Amygdala (tissue), 56 donors: ENCODE measurements at regions not wholly inside any gene's neighbourhood (a gene's known extent, or its start where the extent isn't known, plus 50 kb on each side); places are given as distances from the start of the nearest gene placed in this dataset.

ENCODE experiments used
- DNase-seq, 56 donors: peaks; one replicate each; lab custom pipeline; 2025; lab: John Stamatoyannopoulos, UW

- no peak for DNase-seq
Measured at GRCh38 chr22:34038801-34039555, 118.7 kb upstream of the LARGE1 start.

- DNase-seq, result no peak
Measured at GRCh38 chr22:34045311-34045710, 125.0 kb upstream of the LARGE1 start.

GRCh38 chr22:34055525-34056200 lies 135.4 kb upstream of the LARGE1 start:
- DNase-seq, result peak in 2 of 56 donors; percentile 2

GRCh38 chr22:34057726-34058125 lies 137.4 kb upstream of the LARGE1 start:
- DNase-seq, result no peak

- DNase-seq, result no peak
Measured at GRCh38 chr22:34064696-34065095, 144.4 kb upstream of the LARGE1 start.

- DNase-seq, result peak in 26 of 56 donors; percentile 2 to 56 (median 22)
Measured at GRCh38 chr22:34067031-34067430, 146.8 kb upstream of the LARGE1 start.

- DNase-seq, result no peak
Measured at GRCh38 chr22:34068001-34068400, 147.7 kb upstream of the LARGE1 start.

GRCh38 chr22:34070051-34070450 lies 149.8 kb upstream of the LARGE1 start:
- peak in 13 of 56 donors; percentile 0 to 30 (median 16) for DNase-seq

- DNase-seq, result no peak
Measured at GRCh38 chr22:34070531-34070930, 150.3 kb upstream of the LARGE1 start.

GRCh38 chr22:34072585-34072984 lies 152.3 kb upstream of the LARGE1 start:
- peak in 14 of 56 donors; percentile 2 to 46 (median 14) for DNase-seq

GRCh38 chr22:34080433-34080832 lies 160.2 kb upstream of the LARGE1 start:
- no peak for DNase-seq

- no peak for DNase-seq
Measured at GRCh38 chr22:34096770-34097169, 176.5 kb upstream of the LARGE1 start.

GRCh38 chr22:34099278-34099677 lies 179.0 kb upstream of the LARGE1 start:
- peak in 3 of 56 donors; percentile 18 to 26 (median 25) for DNase-seq

- DNase-seq, result no peak
Measured at GRCh38 chr22:34102633-34103032, 182.4 kb upstream of the LARGE1 start.

GRCh38 chr22:34105461-34106062 lies 185.3 kb upstream of the LARGE1 start:
- peak in 40 of 56 donors; percentile 1 to 70 (median 19) for DNase-seq

GRCh38 chr22:34108168-34108567 lies 187.9 kb upstream of the LARGE1 start:
- DNase-seq, result no peak

- DNase-seq, result peak in 5 of 56 donors; percentile 1 to 10 (median 1)
Measured at GRCh38 chr22:34111210-34111824, 191.0 kb upstream of the LARGE1 start.

GRCh38 chr22:34113381-34113780 lies 193.1 kb upstream of the LARGE1 start:
- DNase-seq, result no peak

GRCh38 chr22:34114406-34114805 lies 194.1 kb upstream of the LARGE1 start:
- DNase-seq, result no peak

GRCh38 chr22:34115722-34116121 lies 195.4 kb upstream of the LARGE1 start:
- no peak for DNase-seq

GRCh38 chr22:34116126-34116525 lies 195.8 kb upstream of the LARGE1 start:
- no peak for DNase-seq
